ENCODE measurements at regions not wholly inside any gene's neighbourhood (a gene's known extent, or its start where the extent isn't known, plus 50 kb on each side); places are given as distances from the start of the nearest gene placed in this dataset.
"Not testable (repeated sequence)": the region's sequence is repeated elsewhere in the genome, so short reads cannot be mapped to it uniquely, and the experiment has no call there.

DNA sequence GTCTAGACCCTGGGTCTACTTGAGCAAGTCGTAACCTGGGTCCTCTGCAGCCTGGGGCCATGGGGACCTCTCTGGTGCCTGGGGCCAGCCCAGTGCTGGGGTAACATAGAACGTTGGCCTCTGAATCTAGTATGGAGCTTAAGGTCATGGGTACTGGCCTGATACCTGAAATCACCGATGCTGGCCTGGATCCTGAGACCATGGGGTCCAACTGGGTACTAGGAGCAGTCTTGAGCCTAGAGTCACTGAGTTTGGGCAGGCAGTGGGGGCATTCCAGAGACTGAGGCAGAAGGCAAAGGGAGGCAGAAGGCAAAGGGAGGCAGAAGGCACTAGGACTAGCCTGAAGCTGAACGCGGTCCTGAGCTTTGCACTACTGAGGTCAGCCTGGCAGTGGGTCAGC is 1121.1 kb upstream of the PRR20A start:
- Mint-ChIP-seq H3K4me1 (no peaks in the 10 kb centered on the region), H3K9me3 (peaks cover 19% of the 10 kb centered on the region), H3K27me3 (no peaks in the 10 kb centered on the region), H3K36me3 (no peaks in the 10 kb centered on the region), H3K4me3 (no peak overlapping the region), H3K27ac (no peak overlapping the region)
- no peak for ATAC-seq

DNA sequence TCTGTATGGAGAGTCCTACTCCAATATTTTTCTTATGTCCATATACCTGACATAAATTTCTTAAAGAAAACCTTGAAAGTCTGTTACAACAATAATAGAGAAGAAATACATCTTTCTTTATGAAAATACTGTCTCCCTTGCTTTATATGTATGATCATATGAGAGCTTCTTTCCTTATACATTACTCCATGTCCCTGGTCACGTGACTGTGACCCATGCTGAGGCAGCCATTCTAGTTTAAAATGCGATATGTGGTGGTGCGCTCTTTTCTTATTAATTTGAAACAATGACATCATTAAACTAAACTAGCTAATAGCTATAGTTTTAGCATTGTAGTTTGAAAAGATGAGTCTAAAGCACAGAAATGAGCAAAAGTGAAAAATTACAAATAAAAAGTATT is 1120.3 kb upstream of the PRR20A start:
- no peak overlapping the region for H3K27ac Mint-ChIP-seq
- H3K36me3 Mint-ChIP-seq, result no peaks in the 10 kb centered on the region
- no peak overlapping the region for H3K4me3 Mint-ChIP-seq
- H3K9me3 Mint-ChIP-seq, result peaks cover 17% of the 10 kb centered on the region
- no peak for ATAC-seq
- no peaks in the 10 kb centered on the region for H3K4me1 Mint-ChIP-seq
- H3K27me3 Mint-ChIP-seq, result no peaks in the 10 kb centered on the region

DNA sequence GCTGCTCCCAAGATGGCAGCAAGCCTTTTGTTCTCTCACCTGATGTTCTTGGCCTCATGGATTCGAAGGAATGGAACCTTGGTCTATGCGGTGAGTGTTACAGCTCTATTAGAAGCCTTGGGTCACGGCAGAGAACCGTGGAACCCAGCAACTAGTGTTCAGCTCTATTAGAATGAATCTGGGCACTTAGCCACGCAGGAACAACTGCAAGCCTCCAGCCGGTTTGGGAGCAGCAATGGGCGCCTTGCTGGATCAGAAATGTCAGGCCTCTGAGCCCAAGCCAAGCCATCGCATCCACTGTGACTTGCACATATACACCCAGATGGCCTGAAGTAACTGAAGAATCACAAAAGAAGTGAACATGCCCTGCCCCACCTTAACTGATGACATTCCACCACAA is 1100.7 kb upstream of the PRR20A start:
- H3K27ac Mint-ChIP-seq, result no peak overlapping the region
- H3K36me3 Mint-ChIP-seq, result no peaks in the 10 kb centered on the region
- H3K27me3 Mint-ChIP-seq, result no peaks in the 10 kb centered on the region
- H3K4me1 Mint-ChIP-seq, result no peaks in the 10 kb centered on the region
- ATAC-seq, result no peak
- no peak overlapping the region for H3K4me3 Mint-ChIP-seq
- peaks cover 20% of the 10 kb centered on the region for H3K9me3 Mint-ChIP-seq

DNA sequence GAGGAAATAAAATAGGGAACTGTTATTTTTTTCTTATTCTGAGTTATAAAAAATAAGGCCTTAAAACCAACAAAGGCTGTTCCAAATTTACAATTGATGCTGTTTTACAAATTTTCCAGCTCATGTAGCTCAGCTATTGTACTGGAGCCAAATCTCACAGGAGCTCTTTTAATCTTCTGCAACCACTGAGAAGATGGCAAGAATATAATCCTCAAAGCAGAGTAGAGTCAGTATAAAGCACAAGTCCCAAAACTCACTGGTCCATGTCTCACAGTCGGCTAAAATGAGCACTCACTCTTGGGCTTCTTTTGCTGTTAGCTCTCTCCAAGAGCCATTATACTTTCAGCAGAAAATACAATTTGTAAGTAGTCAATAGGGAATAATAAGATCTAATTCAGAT is 1074.4 kb upstream of the PRR20A start:
- Mint-ChIP-seq H3K4me3 (no peak overlapping the region), H3K36me3 (no peaks in the 10 kb centered on the region), H3K27me3 (no peaks in the 10 kb centered on the region), H3K9me3 (no peaks in the 10 kb centered on the region), H3K27ac (no peak overlapping the region), H3K4me1 (no peaks in the 10 kb centered on the region)
- ATAC-seq, result no peak

DNA sequence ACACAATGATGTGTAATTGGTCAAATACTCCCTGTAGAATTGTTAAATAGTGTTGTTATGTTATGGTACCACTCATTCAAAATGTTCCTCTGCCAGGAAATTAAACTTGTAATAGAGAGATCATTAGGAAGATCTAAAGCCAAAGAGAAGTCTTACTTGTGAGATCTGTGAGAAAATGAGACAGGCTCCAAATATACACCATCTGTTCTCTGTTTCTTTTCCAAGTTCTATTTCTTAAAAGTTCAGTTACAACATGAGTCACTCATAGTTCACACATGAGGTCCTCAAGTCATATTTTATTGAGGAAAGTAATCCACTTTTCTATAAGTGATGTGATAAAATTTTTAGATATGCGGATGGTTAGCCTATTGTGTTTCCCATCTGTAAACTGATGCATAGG is 1038.1 kb upstream of the PRR20A start:
- H3K27me3 Mint-ChIP-seq, result no peaks in the 10 kb centered on the region
- H3K9me3 Mint-ChIP-seq, result peaks cover 7% of the 10 kb centered on the region
- no peak for ATAC-seq
- H3K36me3 Mint-ChIP-seq, result no peaks in the 10 kb centered on the region
- H3K4me1 Mint-ChIP-seq, result no peaks in the 10 kb centered on the region
- no peak overlapping the region for H3K27ac Mint-ChIP-seq
- H3K4me3 Mint-ChIP-seq, result no peak overlapping the region

DNA sequence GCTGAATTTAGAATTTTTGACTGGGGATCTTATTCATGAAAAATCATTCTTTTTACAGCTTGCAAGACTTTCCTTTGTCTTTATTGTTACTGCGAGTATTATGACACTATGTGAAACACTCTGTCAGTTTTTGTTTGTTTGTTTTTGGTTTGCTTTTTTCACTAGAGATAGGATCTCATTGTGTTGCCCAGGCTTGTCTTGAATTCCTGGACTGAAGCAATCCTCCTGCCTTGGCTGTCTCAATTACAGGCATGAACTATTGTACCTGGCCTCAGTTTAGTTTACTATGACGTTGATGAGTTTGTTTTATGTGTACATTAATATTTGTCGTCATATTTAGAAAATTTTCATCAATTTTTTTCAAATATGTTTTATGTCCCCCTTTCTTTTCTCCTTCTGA is 1030.0 kb upstream of the PRR20A start:
- peaks cover 13% of the 10 kb centered on the region for H3K9me3 Mint-ChIP-seq
- no peak overlapping the region for H3K27ac Mint-ChIP-seq
- no peaks in the 10 kb centered on the region for H3K27me3 Mint-ChIP-seq
- H3K4me1 Mint-ChIP-seq, result no peaks in the 10 kb centered on the region
- no peak for ATAC-seq
- no peaks in the 10 kb centered on the region for H3K36me3 Mint-ChIP-seq
- H3K4me3 Mint-ChIP-seq, result no peak overlapping the region

DNA sequence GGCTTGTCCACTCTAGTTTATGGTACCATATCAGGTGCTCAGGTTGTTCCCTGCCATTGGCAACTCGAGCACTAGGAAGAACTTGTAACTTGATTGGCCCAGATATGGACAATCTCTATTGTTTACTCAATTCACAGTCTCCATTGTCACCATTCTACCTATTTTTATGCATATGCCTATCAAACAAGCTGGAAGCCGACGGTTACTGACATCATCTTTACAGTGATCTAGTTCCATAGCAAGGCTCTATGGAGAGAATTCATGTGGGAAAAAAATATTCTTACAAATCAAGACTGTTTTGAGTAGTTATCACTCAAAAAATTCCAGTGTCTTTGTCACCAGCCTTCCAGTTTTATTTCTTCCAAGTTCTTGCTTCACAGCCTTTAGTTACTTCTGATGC is 1006.2 kb upstream of the PRR20A start:
- Mint-ChIP-seq H3K36me3 (no peaks in the 10 kb centered on the region), H3K27me3 (no peaks in the 10 kb centered on the region), H3K4me1 (no peaks in the 10 kb centered on the region), H3K9me3 (no peaks in the 10 kb centered on the region), H3K4me3 (no peak overlapping the region), H3K27ac (no peak overlapping the region)
- ATAC-seq, result no peak

DNA sequence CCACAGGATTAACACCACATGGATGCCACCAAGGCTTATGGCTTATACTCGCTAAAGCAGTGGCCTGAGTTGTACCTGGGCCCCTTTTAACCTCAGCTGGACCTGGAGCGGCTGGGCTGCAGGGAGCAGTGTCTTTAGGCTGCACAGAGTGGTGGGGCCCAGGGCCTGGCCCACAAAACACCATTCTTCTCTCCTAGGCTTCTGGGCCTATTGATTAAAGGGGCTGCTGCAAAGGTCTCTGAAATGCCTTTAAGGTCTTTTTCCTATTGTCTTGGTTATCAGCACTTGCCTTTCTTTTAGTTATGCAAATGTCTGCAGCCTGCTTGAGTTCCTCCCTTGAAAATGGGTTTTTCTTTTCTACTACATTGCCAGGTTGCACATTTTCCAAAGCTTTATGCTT is 973.9 kb upstream of the PRR20A start:
- Mint-ChIP-seq H3K4me3 (no peak overlapping the region), H3K36me3 (no peaks in the 10 kb centered on the region), H3K27me3 (no peaks in the 10 kb centered on the region), H3K4me1 (no peaks in the 10 kb centered on the region), H3K9me3 (peaks cover 7% of the 10 kb centered on the region), H3K27ac (no peak overlapping the region)
- ATAC-seq, result no peak

DNA sequence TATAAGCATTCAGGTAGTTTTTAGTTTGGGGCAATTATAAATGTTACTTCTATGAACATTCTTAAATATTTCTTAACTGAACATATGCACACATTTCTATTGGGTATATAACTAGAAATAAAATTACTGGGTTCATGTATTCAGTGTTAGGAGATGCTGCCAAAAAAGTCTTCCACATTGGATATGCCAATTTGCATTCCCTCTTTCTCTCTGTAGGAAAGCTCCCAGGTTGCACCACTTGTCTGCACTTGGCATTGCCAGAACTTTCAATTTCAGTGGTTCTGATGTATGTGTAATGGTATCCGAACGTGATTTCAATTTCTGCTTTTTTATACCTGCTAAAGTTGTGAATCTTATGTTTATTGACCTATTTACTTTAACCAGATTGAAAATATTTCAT is 972.1 kb upstream of the PRR20A start:
- Mint-ChIP-seq H3K4me1 (no peaks in the 10 kb centered on the region), H3K27ac (no peak overlapping the region), H3K4me3 (no peak overlapping the region), H3K36me3 (no peaks in the 10 kb centered on the region), H3K9me3 (peaks cover 5% of the 10 kb centered on the region), H3K27me3 (no peaks in the 10 kb centered on the region)
- no peak for ATAC-seq

DNA sequence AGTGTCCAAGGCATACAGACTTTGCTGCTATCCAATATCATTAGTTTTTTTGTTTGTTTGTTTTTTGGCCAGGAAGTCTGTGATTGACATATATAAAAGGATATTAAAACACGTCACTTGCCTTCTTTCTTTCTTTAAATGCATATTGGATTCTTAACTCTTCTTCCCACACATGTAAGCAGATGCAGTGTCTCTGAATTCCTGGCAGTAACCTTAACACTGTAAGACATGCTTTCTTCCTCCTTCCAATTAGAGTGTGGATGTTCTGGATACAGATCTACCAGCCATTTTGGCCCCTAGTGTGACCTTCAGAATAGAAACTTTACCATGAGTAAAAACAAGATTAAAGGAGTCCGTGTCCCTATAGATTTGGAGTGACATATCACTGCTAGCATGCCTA is 967.4 kb upstream of the PRR20A start:
- Mint-ChIP-seq H3K27ac (no peak overlapping the region), H3K36me3 (no peaks in the 10 kb centered on the region), H3K4me1 (no peaks in the 10 kb centered on the region), H3K4me3 (no peak overlapping the region), H3K27me3 (no peaks in the 10 kb centered on the region), H3K9me3 (no peaks in the 10 kb centered on the region)
- no peak for ATAC-seq

DNA sequence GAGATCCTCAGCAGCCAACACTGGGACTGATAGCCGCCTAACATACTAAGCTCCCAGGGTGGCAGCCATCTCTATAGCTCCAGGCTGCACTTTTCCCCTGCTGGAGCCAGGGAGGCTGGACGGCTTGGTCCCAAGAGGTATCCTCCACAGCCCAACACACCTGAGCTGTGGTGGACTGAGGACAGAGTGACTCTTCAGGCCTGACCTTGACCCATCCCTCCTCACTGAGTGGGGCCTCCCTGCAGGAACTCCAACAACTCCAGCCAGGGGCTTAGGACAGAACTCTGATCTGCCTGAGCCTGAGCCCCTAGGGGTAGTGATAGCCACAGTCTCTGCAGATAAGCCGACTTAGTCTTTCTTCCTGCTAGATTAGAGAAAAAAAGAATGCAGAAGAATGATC is 958.1 kb upstream of the PRR20A start:
- Mint-ChIP-seq H3K27ac (no peak overlapping the region), H3K27me3 (no peaks in the 10 kb centered on the region), H3K4me3 (no peak overlapping the region), H3K4me1 (no peaks in the 10 kb centered on the region), H3K9me3 (peaks cover 6% of the 10 kb centered on the region), H3K36me3 (no peaks in the 10 kb centered on the region)
- ATAC-seq, result no peak

DNA sequence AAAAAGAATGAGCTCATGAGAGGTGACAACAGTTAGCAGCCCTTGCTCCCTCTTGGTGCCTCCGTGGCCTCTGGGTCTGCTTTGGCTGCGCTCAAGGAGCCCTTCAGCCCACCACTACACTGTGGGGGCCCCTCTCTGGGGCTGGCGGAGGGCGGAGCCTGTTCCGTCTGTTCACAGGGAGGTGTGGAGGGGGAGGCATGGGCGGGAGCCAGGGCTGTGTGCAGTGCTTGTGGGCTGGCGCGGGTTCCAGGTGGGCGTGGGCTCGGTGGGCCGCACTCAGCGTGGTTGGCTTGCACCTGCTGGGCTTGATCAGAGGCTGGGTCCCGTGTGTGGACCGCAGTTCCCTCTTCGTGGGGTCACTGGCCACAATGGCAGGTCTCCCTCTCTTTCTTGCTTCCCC is 953.4 kb upstream of the PRR20A start:
- no peaks in the 10 kb centered on the region for H3K27me3 Mint-ChIP-seq
- no peak overlapping the region for H3K27ac Mint-ChIP-seq
- ATAC-seq, result no peak
- H3K9me3 Mint-ChIP-seq, result peaks cover 6% of the 10 kb centered on the region
- H3K36me3 Mint-ChIP-seq, result no peaks in the 10 kb centered on the region
- H3K4me1 Mint-ChIP-seq, result no peaks in the 10 kb centered on the region
- H3K4me3 Mint-ChIP-seq, result no peak overlapping the region

DNA sequence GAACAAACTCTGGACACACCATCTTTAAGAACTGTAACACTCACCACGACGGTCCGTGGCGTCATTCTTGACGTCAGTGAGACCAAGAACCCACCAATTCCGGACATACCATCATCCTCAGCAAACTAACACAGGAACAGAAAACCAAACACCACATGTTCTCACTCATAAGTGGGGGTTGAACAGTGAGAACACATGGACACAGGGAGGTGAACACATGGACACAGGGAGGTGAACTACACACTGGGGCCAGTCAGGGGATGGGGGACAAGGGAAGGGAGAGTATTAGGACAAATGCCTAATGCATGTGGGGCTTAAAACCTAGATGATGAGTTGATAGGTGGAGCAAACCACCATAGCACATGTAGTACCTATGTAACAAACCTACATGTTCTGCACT is 952.1 kb upstream of the PRR20A start:
- H3K27ac Mint-ChIP-seq, ATAC-seq, H3K27me3 Mint-ChIP-seq, H3K36me3 Mint-ChIP-seq, H3K9me3 Mint-ChIP-seq, H3K4me1 Mint-ChIP-seq, H3K4me3 Mint-ChIP-seq: not testable (repeated sequence)

DNA sequence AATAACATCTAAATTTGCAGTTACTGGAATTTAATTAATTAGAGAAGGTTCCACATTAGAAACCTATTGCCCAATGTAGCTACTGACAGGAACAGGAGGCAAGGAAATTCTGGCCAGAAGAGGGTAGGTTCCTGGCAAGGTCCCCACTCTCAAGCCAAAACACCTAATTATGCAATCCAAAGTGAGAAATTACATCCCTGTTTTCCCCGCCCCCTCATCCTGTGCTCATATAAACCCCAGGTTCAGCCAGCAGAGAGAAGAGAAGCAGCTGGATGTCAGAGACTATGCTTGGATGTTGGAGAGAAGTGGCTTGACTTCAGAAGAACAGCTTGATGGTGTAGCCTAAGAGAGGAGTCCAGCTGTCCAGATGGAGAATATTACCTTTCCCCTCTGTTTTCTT is 951.3 kb upstream of the PRR20A start:
- no peak for ATAC-seq
- Mint-ChIP-seq H3K4me1 (no peaks in the 10 kb centered on the region), H3K27me3 (no peaks in the 10 kb centered on the region), H3K9me3 (peaks cover 3% of the 10 kb centered on the region), H3K27ac (no peak overlapping the region), H3K4me3 (no peak overlapping the region), H3K36me3 (no peaks in the 10 kb centered on the region)

DNA sequence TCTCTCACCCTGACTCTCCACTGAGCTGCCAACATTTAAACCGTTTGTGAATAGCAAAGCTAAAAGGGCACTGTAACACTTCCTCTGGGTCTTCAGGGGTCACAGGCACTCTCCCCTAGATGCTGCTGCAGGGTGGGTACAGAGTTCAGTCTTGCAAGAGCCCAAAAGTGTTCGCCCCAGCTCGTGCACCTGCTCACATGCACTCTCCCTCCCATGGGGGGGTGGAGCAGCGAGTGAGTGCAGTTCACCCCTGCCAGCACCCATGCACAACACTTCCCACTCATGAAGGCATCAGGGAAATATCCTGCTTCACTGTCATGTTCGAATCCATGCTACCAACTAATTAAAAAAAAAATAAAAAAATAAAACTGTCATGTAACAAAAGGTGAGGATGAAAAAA is 950.7 kb upstream of the PRR20A start:
- Mint-ChIP-seq H3K36me3 (no peaks in the 10 kb centered on the region), H3K4me1 (no peaks in the 10 kb centered on the region), H3K4me3 (no peak overlapping the region), H3K27me3 (no peaks in the 10 kb centered on the region), H3K27ac (no peak overlapping the region), H3K9me3 (peaks cover 3% of the 10 kb centered on the region)
- no peak for ATAC-seq

DNA sequence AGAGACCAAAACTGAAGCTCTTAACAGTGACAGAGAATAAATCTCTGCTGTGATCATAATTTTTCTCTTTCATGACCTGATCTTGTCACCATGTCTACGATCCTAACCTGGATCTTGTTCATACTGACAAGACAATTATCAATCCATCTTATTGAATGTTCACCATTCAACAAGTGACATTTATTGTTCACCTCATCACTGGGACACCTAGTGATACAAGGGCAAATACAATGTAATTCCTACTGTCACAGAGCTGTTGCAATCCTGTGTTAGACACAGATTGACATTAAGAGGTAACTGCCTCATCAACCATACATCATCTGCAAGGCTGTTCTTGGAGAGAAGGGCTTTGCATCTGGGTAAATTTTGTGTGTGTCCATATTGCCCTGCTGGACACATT is 942.4 kb upstream of the PRR20A start:
- no peaks in the 10 kb centered on the region for H3K4me1 Mint-ChIP-seq

DNA sequence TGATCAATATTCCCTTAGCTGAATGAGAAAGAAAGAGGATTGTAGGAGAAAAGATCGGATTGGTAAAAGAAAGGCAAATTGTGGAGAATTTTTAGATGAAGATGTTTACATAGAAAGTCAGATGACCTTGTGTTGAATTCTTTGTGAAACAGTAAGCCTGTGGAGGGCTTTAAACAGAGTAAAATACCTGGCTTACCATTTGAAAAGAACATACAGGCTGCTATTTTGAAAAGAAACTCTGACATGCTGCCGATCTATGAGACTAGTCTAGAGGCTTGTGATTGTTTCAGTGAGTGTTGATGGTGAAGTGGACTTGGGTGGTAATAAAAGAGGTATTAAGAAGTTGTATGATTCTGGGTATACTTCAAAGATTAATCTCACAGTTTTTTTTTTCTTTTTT is 938.9 kb upstream of the PRR20A start:
- no peak for ATAC-seq
- H3K36me3 Mint-ChIP-seq, result no peaks in the 10 kb centered on the region
- peaks cover 3% of the 10 kb centered on the region for H3K9me3 Mint-ChIP-seq
- no peak overlapping the region for H3K27ac Mint-ChIP-seq
- H3K4me1 Mint-ChIP-seq, result no peaks in the 10 kb centered on the region
- H3K27me3 Mint-ChIP-seq, result no peaks in the 10 kb centered on the region
- H3K4me3 Mint-ChIP-seq, result no peak overlapping the region

More for the DNA sequence above, 942.4 kb upstream of the PRR20A start:
- no peaks in the 10 kb centered on the region for H3K27me3 Mint-ChIP-seq
- no peaks in the 10 kb centered on the region for H3K36me3 Mint-ChIP-seq
- H3K27ac Mint-ChIP-seq, result no peak overlapping the region
- ATAC-seq, result no peak
- no peak overlapping the region for H3K4me3 Mint-ChIP-seq
- peaks cover 3% of the 10 kb centered on the region for H3K9me3 Mint-ChIP-seq
